GM19397 (cell line): ENCODE measurements at regions not wholly inside any gene's neighbourhood (a gene's known extent, or its start where the extent isn't known, plus 50 kb on each side); places are given as distances from the start of the nearest gene placed in this dataset.

Experiments
- ATAC-seq: cut with Tn5 transposase; IDR thresholded peaks from one replicate; pipeline ENCODE4 v1.9.1; 2021; ENCODE audit warnings: mild to moderate bottlenecking, moderate library complexity; ENCODE audit not compliant: unreplicated experiment

GRCh38 chr10:117944676-117945447 is 101.9 kb downstream of the RAB11FIP2 start:
- ATAC-seq: no peak

- ATAC-seq: no peak
Observed at GRCh38 chr10:117945651-117946050, 101.1 kb downstream of the RAB11FIP2 start.

GRCh38 chr10:117946525-117947070 is 100.1 kb downstream of the RAB11FIP2 start:
- no peak for ATAC-seq

GRCh38 chr10:117948493-117948892 is 98.2 kb downstream of the RAB11FIP2 start:
- no peak for ATAC-seq

- no peak for ATAC-seq
Observed at GRCh38 chr10:117950408-117950807, 96.3 kb downstream of the RAB11FIP2 start.
